ENCODE measurements at regions not wholly inside any gene's neighbourhood (a gene's known extent, or its start where the extent isn't known, plus 50 kb on each side); places are given as distances from the start of the nearest gene placed in this dataset.

DNA sequence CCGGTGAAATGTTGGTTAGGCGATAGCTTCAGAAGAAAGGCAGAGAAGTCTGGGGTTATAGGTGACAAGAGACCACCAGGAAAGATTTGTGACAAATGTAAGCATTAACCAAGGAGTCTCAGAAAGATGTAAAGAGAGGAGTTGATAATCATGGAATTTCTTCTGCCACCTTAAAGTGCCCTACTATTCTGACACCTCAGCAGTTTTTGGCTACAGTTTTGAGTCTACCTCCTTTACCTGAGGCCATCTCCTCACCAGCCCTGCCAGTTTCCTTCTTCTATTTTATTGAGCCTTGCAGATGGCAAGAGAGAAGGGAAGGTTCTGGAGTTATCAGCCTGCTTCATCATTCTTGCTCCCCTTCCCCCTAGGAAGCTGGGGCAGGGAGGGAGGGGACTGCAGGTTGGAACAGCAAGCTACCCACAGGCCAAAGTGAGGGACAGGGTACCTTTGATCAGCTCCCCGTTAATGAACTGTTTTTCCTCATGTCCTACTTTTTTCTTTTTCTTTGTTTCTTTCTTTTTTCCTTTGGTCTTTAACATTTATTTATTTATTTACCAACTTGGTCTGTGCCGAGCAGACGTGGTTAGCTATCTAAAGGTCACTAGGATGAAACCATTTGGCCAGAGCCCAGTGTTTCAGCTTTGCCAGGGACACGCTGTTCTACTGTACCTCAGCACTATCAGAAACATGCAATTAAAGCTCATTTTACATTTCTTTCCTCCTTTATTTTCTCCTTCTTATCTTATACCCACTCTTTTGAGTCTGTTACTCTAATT is 438.7 kb upstream of the AR start:
- POLR2A ChIA-PET: no interaction called here
- no peaks in the 10 kb centered on the region for H3F3A ChIP-seq (replicated peaks; ENCODE audit: insufficient read depth)
- H3K9me3 ChIP-seq: no peaks in the 10 kb centered on the region
- H3K27me3 ChIP-seq (ENCODE audit: insufficient read depth): no peaks in the 10 kb centered on the region
- no peak overlapping the region for H3K4me2 ChIP-seq
- no peaks in the 10 kb centered on the region for H4K20me1 ChIP-seq (ENCODE audit: insufficient read depth)
- H3K79me2 ChIP-seq (ENCODE audit: insufficient read depth): no peaks in the 10 kb centered on the region
- no peaks in the 10 kb centered on the region for H3K4me1 ChIP-seq (ENCODE audit: control insufficient read depth in 1 of 2, insufficient read depth in 2 of 2, low read depth in 1 of 2, low read length in 1 of 2)
- no peak for DNase-seq
- TF ChIP-seq NRF1 (IDR thresholded peaks at IDR 0.05; ENCODE audit: low read depth, low read length): no peak
- H3K4me3 ChIP-seq (ENCODE audit: low read depth in 2 of 2, low read length in 1 of 2): no peak overlapping the region
- no peaks in the 10 kb centered on the region for H3K9me2 ChIP-seq
- H2AFZ ChIP-seq (ENCODE audit: low read depth): no peak overlapping the region
- H3K9ac ChIP-seq: no peak overlapping the region
- 2% methylated on average over 6 of the region's 6 CpGs for WGBS (ENCODE audit: low lambda C conversion rate)
- H3K27ac ChIP-seq (ENCODE audit: low read depth in 2 of 2, low read length in 1 of 2): no peak overlapping the region
- H3K36me3 ChIP-seq (replicated peaks in 1 of 2; ENCODE audit: control insufficient read depth in 1 of 2, insufficient read depth in 2 of 2, low read length in 1 of 2): no peaks in the 10 kb centered on the region
- CTCF ChIA-PET: no interaction called here

GRCh38 chrX:67100031-67100884 is 443.6 kb upstream of the AR start:
- Histone ChIP-seq H3K9me3 (no peaks in the 10 kb centered on the region), H3K4me2 (no peak overlapping the region), H3F3A (replicated peaks; ENCODE audit: insufficient read depth) (no peaks in the 10 kb centered on the region), H2AFZ (ENCODE audit: low read depth) (no peak overlapping the region), H3K9me2 (no peaks in the 10 kb centered on the region), H4K20me1 (ENCODE audit: insufficient read depth) (no peaks in the 10 kb centered on the region), H3K4me1 (ENCODE audit: control insufficient read depth in 1 of 2, insufficient read depth in 2 of 2, low read depth in 1 of 2, low read length in 1 of 2) (no peaks in the 10 kb centered on the region), H3K4me3 (ENCODE audit: low read depth in 2 of 2, low read length in 1 of 2) (no peak overlapping the region), H3K36me3 (replicated peaks in 1 of 2; ENCODE audit: control insufficient read depth in 1 of 2, insufficient read depth in 2 of 2, low read length in 1 of 2) (no peaks in the 10 kb centered on the region), H3K9ac (no peak overlapping the region), H3K27ac (ENCODE audit: low read depth in 2 of 2, low read length in 1 of 2) (no peak overlapping the region), H3K79me2 (ENCODE audit: insufficient read depth) (no peaks in the 10 kb centered on the region), H3K27me3 (ENCODE audit: insufficient read depth) (no peaks in the 10 kb centered on the region)
- DNase-seq: no peak
- CTCF ChIA-PET: no interaction called here
- no peak for TF ChIP-seq GATA2 (CRISPR knock-in tag; IDR thresholded peaks at IDR 0.05)
- TF ChIP-seq SIN3A (IDR thresholded peaks at IDR 0.05; ENCODE audit: borderline replicate concordance, low read depth, low read length): no peak
- no peak for TF ChIP-seq MAX (IDR thresholded peaks at IDR 0.05; ENCODE audit: low read depth)
- TF ChIP-seq USF2 (IDR thresholded peaks at IDR 0.05; ENCODE audit: borderline replicate concordance, low read depth, low read length): no peak
- 0% methylated on average over 6 of the region's 6 CpGs for WGBS (ENCODE audit: low lambda C conversion rate)
- POLR2A ChIA-PET: no interaction called here

- Histone ChIP-seq H3K9ac (no peak overlapping the region), H3K9me2 (no peaks in the 10 kb centered on the region), H3K79me2 (ENCODE audit: insufficient read depth) (no peaks in the 10 kb centered on the region), H3K4me1 (ENCODE audit: control insufficient read depth in 1 of 2, insufficient read depth in 2 of 2, low read depth in 1 of 2, low read length in 1 of 2) (no peaks in the 10 kb centered on the region), H3K4me3 (ENCODE audit: low read depth in 2 of 2, low read length in 1 of 2) (no peak overlapping the region), H3K36me3 (replicated peaks in 1 of 2; ENCODE audit: control insufficient read depth in 1 of 2, insufficient read depth in 2 of 2, low read length in 1 of 2) (no peaks in the 10 kb centered on the region), H3K27ac (ENCODE audit: low read depth in 2 of 2, low read length in 1 of 2) (no peak overlapping the region), H2AFZ (ENCODE audit: low read depth) (no peak overlapping the region), H3K27me3 (ENCODE audit: insufficient read depth) (no peaks in the 10 kb centered on the region), H4K20me1 (ENCODE audit: insufficient read depth) (no peaks in the 10 kb centered on the region), H3K4me2 (no peak overlapping the region), H3K9me3 (no peaks in the 10 kb centered on the region), H3F3A (replicated peaks; ENCODE audit: insufficient read depth) (no peaks in the 10 kb centered on the region)
- 0% methylated on average over 2 of the region's 2 CpGs for WGBS (ENCODE audit: low lambda C conversion rate)
- ChIA-PET POLR2A (no interaction called here), CTCF (no interaction called here)
- no peak for DNase-seq
- TF ChIP-seq MAX (IDR thresholded peaks at IDR 0.05; ENCODE audit: low read depth) (no peak), SMC3 (IDR thresholded peaks at IDR 0.05; ENCODE audit: low read depth, low read length) (no peak), FOXJ3 (CRISPR knock-in tag; IDR thresholded peaks at IDR 0.05) (no peak), PBX3 (IDR thresholded peaks at IDR 0.05) (no peak), EZH2phosphoT487 (IDR thresholded peaks at IDR 0.05; ENCODE audit: borderline replicate concordance, low read depth) (no peak), CHD2 (IDR thresholded peaks at IDR 0.05; ENCODE audit: low read length, partially characterized antibody) (no peak), TAF1 (IDR thresholded peaks at IDR 0.05; ENCODE audit: borderline replicate concordance, low read depth, low read length) (no peak), TCF12 (IDR thresholded peaks at IDR 0.05) (no peak)
These were observed 449.8 kb upstream of the AR start for GRCh38 chrX:67094061-67094460.

Data from SK-N-SH (cell line).